Liver (tissue), 3 donors: ENCODE measurements at regions not wholly inside any gene's neighbourhood (a gene's known extent, or its start where the extent isn't known, plus 50 kb on each side); places are given as distances from the start of the nearest gene placed in this dataset.

Experiments used
- EGR1 ChIP-seq, 2 donors: IDR thresholded peaks; 2 replicates each; pipeline ENCODE4 v1.6.1; 2016 to 2018; ENCODE audit warnings: antibody characterized with exemption in 2 of 2, low read depth in 2 of 2
- JUND ChIP-seq, 2 donors: IDR thresholded peaks; 2 replicates each; pipeline ENCODE4 v1.6.1; 2016; ENCODE audit warnings: antibody characterized with exemption in 2 of 2
- RXRA ChIP-seq, 2 donors: IDR thresholded peaks; 2 replicates each; pipeline ENCODE4 v1.6.1; 2017 to 2018; ENCODE audit warnings: antibody characterized with exemption in 2 of 2, mild to moderate bottlenecking in 1 of 2
- SP1 ChIP-seq: IDR thresholded peaks from 2 replicates; pipeline ENCODE4 v1.6.1; 2018; ENCODE audit warnings: antibody characterized with exemption, mild to moderate bottlenecking
- TAF1 ChIP-seq: conservative IDR thresholded peaks from 2 replicates; pipeline ENCODE4 v1.6.1; 2016; ENCODE audit warnings: antibody characterized with exemption, mild to moderate bottlenecking
- TF ChIP-seq, protein P1 (sequence below): fragments of 150-350 bp; IDR thresholded peaks from 2 replicates; pipeline ENCODE4 v1.5.1; 2017; ENCODE audit warnings: improper control_type of control experiment, low read depth, low read length; ENCODE audit not compliant: missing input control
- TF ChIP-seq, protein P2 (sequence below): IDR thresholded peaks from 2 replicates; pipeline ENCODE4 v1.6.1; 2016; ENCODE audit warnings: antibody characterized with exemption, mild to moderate bottlenecking
- TF ChIP-seq, protein P3 (sequence below): IDR thresholded peaks from 2 replicates; pipeline ENCODE4 v1.6.1; 2016; ENCODE audit warnings: antibody characterized with exemption
- donor health status: healthy.
- donor health status: healthy.

DNA sequence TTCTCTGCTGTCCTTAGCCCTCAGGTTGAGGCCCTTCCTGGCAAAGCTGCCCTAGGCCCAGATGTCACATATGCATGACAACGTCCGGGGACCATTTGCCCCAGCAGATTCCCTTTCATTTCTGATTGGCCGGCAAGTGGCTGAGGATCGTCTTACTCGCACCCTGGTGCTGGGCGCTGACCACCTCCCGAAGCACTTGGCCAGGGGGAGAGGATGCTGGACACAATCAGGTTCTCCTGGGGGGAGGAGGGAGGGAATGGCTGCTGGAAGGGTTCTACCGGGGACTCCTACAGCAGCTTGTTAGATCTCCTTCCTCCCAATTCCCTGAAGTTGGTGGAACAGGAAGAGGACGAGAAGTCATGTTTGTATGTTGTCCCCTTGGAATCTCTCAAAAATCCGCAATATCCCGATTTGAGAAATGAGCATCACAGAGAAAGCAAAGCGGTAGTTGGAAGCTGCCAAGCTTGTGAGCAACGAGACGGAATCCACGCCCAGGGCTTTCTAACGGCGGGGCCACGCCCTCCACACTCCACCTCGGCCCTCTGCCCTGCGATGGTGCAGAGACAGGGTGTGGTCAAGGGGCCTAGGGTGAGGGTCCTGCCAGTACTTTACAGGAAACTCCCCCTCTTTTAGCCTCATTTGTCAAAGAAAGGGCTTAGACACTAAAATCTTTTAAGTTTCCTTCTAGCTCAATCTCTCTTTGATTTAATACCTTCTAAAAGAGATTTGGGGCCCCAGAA is 61.8 kb upstream of the YWHAQ start:
- no peak for TF ChIP-seq SP1
- TF ChIP-seq, protein P1, sequence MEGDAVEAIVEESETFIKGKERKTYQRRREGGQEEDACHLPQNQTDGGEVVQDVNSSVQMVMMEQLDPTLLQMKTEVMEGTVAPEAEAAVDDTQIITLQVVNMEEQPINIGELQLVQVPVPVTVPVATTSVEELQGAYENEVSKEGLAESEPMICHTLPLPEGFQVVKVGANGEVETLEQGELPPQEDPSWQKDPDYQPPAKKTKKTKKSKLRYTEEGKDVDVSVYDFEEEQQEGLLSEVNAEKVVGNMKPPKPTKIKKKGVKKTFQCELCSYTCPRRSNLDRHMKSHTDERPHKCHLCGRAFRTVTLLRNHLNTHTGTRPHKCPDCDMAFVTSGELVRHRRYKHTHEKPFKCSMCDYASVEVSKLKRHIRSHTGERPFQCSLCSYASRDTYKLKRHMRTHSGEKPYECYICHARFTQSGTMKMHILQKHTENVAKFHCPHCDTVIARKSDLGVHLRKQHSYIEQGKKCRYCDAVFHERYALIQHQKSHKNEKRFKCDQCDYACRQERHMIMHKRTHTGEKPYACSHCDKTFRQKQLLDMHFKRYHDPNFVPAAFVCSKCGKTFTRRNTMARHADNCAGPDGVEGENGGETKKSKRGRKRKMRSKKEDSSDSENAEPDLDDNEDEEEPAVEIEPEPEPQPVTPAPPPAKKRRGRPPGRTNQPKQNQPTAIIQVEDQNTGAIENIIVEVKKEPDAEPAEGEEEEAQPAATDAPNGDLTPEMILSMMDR: no peak
- no peak for TF ChIP-seq TAF1
- TF ChIP-seq, protein P2, sequence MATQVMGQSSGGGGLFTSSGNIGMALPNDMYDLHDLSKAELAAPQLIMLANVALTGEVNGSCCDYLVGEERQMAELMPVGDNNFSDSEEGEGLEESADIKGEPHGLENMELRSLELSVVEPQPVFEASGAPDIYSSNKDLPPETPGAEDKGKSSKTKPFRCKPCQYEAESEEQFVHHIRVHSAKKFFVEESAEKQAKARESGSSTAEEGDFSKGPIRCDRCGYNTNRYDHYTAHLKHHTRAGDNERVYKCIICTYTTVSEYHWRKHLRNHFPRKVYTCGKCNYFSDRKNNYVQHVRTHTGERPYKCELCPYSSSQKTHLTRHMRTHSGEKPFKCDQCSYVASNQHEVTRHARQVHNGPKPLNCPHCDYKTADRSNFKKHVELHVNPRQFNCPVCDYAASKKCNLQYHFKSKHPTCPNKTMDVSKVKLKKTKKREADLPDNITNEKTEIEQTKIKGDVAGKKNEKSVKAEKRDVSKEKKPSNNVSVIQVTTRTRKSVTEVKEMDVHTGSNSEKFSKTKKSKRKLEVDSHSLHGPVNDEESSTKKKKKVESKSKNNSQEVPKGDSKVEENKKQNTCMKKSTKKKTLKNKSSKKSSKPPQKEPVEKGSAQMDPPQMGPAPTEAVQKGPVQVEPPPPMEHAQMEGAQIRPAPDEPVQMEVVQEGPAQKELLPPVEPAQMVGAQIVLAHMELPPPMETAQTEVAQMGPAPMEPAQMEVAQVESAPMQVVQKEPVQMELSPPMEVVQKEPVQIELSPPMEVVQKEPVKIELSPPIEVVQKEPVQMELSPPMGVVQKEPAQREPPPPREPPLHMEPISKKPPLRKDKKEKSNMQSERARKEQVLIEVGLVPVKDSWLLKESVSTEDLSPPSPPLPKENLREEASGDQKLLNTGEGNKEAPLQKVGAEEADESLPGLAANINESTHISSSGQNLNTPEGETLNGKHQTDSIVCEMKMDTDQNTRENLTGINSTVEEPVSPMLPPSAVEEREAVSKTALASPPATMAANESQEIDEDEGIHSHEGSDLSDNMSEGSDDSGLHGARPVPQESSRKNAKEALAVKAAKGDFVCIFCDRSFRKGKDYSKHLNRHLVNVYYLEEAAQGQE: no peak
- TF ChIP-seq, protein P3, sequence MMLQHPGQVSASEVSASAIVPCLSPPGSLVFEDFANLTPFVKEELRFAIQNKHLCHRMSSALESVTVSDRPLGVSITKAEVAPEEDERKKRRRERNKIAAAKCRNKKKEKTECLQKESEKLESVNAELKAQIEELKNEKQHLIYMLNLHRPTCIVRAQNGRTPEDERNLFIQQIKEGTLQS: no peak
- TF ChIP-seq EGR1 (IDR thresholded peaks at IDR 0.05; ENCODE audit: low read depth in 2 of 2): no peak
- TF ChIP-seq RXRA (IDR thresholded peaks at IDR 0.05): no peak
- TF ChIP-seq JUND (IDR thresholded peaks at IDR 0.05): no peak
